H7 (cell line): ENCODE measurements at regions not wholly inside any gene's neighbourhood (a gene's known extent, or its start where the extent isn't known, plus 50 kb on each side); places are given as distances from the start of the nearest gene placed in this dataset.

Experiments
- DNase-seq: peaks from one replicate; pipeline ENCODE4 v3.0.0; 2012
- H3K27me3 ChIP-seq: 2 replicates; pipeline ENCODE4 v1.6.0; 2011; ENCODE audit warnings: mild to moderate bottlenecking, low read length; ENCODE audit not compliant: control insufficient read depth, insufficient read depth
- H3K36me3 ChIP-seq: replicated peaks from 2 replicates; pipeline ENCODE4 v1.5.1; 2011; ENCODE audit warnings: low read length; ENCODE audit not compliant: control insufficient read depth, insufficient read depth
- H3K4me3 ChIP-seq: 2 replicates; pipeline ENCODE4 v1.5.1; 2011; ENCODE audit warnings: low read depth, mild to moderate bottlenecking, control low read depth, low read length, moderate library complexity; ENCODE audit not compliant: insufficient read depth

GRCh38 chr12:67414011-67414715 lies 145.0 kb downstream of the CAND1 start:
- Histone ChIP-seq H3K4me3 (no peak overlapping the region), H3K27me3 (no peaks in the 10 kb centered on the region), H3K36me3 (no peaks in the 10 kb centered on the region)
- no peak for DNase-seq

- Histone ChIP-seq H3K36me3 (no peaks in the 10 kb centered on the region), H3K4me3 (no peak overlapping the region), H3K27me3 (no peaks in the 10 kb centered on the region)
- DNase-seq: peak; percentile 12
These were observed 146.3 kb downstream of the CAND1 start for GRCh38 chr12:67415473-67415872.

DNA sequence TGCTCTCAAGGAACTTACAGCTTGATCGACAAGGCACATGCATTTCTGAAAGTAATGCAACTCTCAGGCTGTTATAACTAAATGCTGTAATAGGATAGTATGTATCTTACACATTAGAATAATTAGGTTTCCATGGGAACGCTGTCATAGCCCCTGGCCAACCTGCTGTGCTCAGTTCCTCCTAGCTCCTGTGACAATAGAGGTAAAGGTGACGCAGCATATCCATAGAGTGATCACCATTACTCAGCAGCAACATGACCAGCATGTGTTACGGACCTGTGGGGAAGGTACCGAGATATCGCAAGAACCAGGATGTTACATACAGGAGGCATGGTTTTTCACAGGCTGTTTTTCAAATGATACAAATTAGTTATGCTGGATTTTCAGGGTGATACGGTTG lies 150.7 kb downstream of the CAND1 start:
- Histone ChIP-seq H3K4me3 (no peak overlapping the region), H3K36me3 (no peaks in the 10 kb centered on the region), H3K27me3 (no peaks in the 10 kb centered on the region)
- DNase-seq: no peak

DNA sequence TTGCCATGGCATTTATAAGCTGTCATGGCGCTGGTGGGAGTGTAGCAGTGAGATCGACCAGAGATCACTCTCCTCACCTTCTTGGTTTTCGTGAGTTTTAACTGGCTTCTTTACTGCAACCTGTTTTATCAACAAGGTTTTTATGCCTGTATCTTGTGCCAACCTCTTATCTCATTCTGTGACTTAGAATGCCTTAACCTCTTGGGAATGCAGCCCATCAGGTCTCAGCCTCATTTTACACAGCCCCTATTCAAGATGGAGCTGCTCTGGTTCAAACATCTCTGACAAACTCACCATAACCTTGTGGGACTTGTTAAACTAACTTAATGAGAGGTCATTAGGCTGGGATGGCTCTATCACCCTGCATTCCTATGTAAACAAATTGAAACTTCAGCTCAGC lies 151.3 kb downstream of the CAND1 start:
- H3K27me3 ChIP-seq: no peaks in the 10 kb centered on the region
- H3K4me3 ChIP-seq: no peak overlapping the region
- no peaks in the 10 kb centered on the region for H3K36me3 ChIP-seq
- no peak for DNase-seq

- H3K27me3 ChIP-seq: no peaks in the 10 kb centered on the region
- H3K4me3 ChIP-seq: no peak overlapping the region
- no peaks in the 10 kb centered on the region for H3K36me3 ChIP-seq
- DNase-seq: no peak
These were observed 152.9 kb downstream of the CAND1 start for GRCh38 chr12:67422081-67422480.

DNA sequence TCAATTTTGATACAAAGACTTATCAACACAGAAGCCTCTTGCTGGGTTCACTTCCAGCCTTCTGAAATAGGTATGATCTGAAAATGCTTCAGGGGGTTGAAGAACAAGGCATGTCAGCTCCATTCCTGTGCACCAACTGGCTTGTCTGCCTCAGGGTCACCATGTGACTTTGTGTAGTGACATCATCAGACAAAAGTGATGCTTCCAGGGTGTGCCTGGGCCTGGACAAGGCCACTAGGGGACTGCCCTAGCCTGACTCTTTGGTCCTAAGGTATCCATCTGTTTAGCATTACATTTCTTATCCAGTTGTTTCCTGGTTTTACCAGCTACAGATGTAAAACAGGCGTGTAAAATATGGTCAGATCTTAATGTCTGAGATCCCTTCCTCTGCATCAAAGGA lies 155.6 kb downstream of the CAND1 start:
- no peaks in the 10 kb centered on the region for H3K27me3 ChIP-seq

DNA sequence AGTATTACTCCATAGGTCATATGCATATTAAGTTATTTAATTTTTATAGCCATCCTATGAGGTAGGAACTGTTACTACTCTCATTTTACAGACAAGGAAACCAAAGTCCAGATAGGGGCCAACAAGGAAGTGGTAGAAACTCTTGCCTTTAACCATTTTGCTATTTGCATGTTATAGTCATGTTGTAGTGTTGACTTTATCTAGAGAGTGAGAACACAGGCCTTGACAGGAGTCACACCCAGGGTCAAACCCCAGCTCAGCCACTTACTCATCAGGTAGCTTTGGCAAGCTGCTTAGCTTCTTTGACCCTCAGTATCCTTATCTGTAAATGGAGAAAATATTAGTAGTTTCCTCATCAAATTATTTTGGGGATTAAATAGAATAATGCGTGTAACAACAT lies 156.2 kb downstream of the CAND1 start:
- Histone ChIP-seq H3K36me3 (no peaks in the 10 kb centered on the region), H3K27me3 (no peaks in the 10 kb centered on the region), H3K4me3 (no peak overlapping the region)
- no peak for DNase-seq

More for the DNA sequence above, 155.6 kb downstream of the CAND1 start:
- DNase-seq: no peak
- Histone ChIP-seq H3K36me3 (no peaks in the 10 kb centered on the region), H3K4me3 (no peak overlapping the region)

GRCh38 chr12:67426067-67426466 lies 156.9 kb downstream of the CAND1 start:
- H3K27me3 ChIP-seq: no peaks in the 10 kb centered on the region
- H3K36me3 ChIP-seq: no peaks in the 10 kb centered on the region
- no peak overlapping the region for H3K4me3 ChIP-seq
- no peak for DNase-seq

GRCh38 chr12:67427336-67427735 lies 158.2 kb downstream of the CAND1 start:
- no peak overlapping the region for H3K4me3 ChIP-seq
- DNase-seq: no peak
- H3K36me3 ChIP-seq: no peaks in the 10 kb centered on the region
- no peaks in the 10 kb centered on the region for H3K27me3 ChIP-seq

DNA sequence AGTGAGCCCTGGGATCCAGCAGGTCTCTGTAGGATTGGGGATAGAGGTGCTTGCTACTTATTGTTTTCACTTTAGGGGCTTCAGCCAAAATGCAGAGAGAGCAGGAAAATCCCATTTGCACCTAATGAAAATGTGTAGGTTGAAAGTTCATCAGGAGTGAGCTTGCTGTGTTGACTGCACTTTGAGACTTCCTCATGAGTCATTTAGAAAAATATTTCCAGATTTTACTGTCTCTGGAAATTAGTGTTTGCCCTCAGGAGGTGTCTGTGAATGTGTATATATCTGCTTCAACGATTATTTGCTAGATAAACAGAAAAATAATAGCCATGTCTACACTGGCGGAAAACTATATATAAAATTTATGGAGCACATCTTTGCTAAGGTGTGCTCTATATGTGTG lies 159.3 kb downstream of the CAND1 start:
- H3K36me3 ChIP-seq: no peaks in the 10 kb centered on the region
- no peaks in the 10 kb centered on the region for H3K27me3 ChIP-seq
- H3K4me3 ChIP-seq: no peak overlapping the region
- no peak for DNase-seq

GRCh38 chr12:67430708-67431335 lies 161.7 kb downstream of the CAND1 start:
- peak; percentile 9 for DNase-seq
- no peaks in the 10 kb centered on the region for H3K27me3 ChIP-seq
- H3K36me3 ChIP-seq: no peaks in the 10 kb centered on the region
- H3K4me3 ChIP-seq: no peak overlapping the region

GRCh38 chr12:67431411-67432020 lies 162.4 kb downstream of the CAND1 start:
- no peak for DNase-seq
- Histone ChIP-seq H3K27me3 (no peaks in the 10 kb centered on the region), H3K4me3 (no peak overlapping the region), H3K36me3 (no peaks in the 10 kb centered on the region)

DNA sequence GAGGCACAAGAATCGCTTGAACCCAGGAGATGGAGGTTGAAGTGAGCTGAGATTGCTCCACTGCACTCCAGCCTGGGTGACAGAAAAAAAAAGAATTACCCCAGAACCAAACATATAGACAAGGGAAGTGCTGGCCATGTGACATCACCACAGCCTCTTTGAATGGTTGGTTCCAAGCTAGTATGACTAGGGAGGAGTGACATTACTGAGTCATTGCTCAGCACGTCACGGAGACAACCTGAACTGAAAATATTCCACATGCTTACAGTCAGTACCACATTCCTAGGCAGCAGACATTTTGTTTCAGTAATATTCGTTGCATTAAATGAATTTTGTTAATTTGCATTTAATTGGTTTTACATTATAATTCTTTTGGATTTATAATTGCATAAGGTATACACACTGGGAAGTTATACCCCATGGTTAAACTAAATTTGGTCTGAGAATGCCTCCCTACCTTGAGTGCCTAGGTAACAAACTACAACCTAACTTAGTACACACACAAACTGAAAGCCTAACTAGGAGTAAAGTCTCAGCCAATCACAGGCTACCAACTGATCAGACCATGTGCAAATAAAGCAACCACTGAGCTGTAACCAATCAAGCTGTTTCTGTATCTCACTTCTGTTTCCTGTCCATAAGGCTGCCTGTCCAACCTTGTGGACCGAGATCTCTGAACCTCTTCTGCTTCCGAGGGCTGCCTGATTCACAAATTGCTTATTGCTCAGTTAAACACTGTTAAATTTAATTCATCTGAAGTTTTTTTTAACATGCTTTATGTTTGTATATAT lies 164.4 kb downstream of the CAND1 start:
- no peak for DNase-seq
- Histone ChIP-seq H3K27me3 (no peaks in the 10 kb centered on the region), H3K36me3 (no peaks in the 10 kb centered on the region), H3K4me3 (no peak overlapping the region)

GRCh38 chr12:67434671-67435370 lies 165.7 kb downstream of the CAND1 start:
- Histone ChIP-seq H3K36me3 (no peaks in the 10 kb centered on the region), H3K4me3 (no peak overlapping the region), H3K27me3 (no peaks in the 10 kb centered on the region)
- no peak for DNase-seq
